ENCODE measurements at regions not wholly inside any gene's neighbourhood (a gene's known extent, or its start where the extent isn't known, plus 50 kb on each side); places are given as distances from the start of the nearest gene placed in this dataset.
A peak's percentile ranks its signal among the peaks of the same experiment; 100 is the strongest.

GRCh38 chr14:97757491-97757890, 960.3 kb downstream of the VRK1 start:
- Histone ChIP-seq H3K9me3 (ENCODE audit: severe bottlenecking) (no peaks in the 10 kb centered on the region), H3K4me3 (ENCODE audit: severe bottlenecking) (no peak overlapping the region), H3K27me3 (ENCODE audit: insufficient read depth, poor library complexity, severe bottlenecking) (no peaks in the 10 kb centered on the region), H3K36me3 (ENCODE audit: low read depth) (no peaks in the 10 kb centered on the region), H3K27ac (ENCODE audit: poor library complexity, severe bottlenecking) (no peak overlapping the region), H3K4me1 (ENCODE audit: insufficient read depth, poor library complexity, severe bottlenecking) (no peaks in the 10 kb centered on the region)
- no peak for TF ChIP-seq CTCF (IDR thresholded peaks at IDR 0.05; ENCODE audit: poor library complexity, severe bottlenecking)
- DNase-seq (ENCODE audit: low spot score) (no peak), ATAC-seq (ENCODE audit: low read depth) (no peak)

- DNase-seq (ENCODE audit: low spot score) (no peak), ATAC-seq (ENCODE audit: low read depth) (no peak)
- H3K36me3 ChIP-seq (ENCODE audit: low read depth), result no peaks in the 10 kb centered on the region
- no peaks in the 10 kb centered on the region for H3K9me3 ChIP-seq (ENCODE audit: severe bottlenecking)
- no peaks in the 10 kb centered on the region for H3K27me3 ChIP-seq (ENCODE audit: insufficient read depth, poor library complexity, severe bottlenecking)
- no peak for TF ChIP-seq CTCF (IDR thresholded peaks at IDR 0.05; ENCODE audit: poor library complexity, severe bottlenecking)
- no peak overlapping the region for H3K27ac ChIP-seq (ENCODE audit: poor library complexity, severe bottlenecking)
- no peak overlapping the region for H3K4me3 ChIP-seq (ENCODE audit: severe bottlenecking)
- H3K4me1 ChIP-seq (ENCODE audit: insufficient read depth, poor library complexity, severe bottlenecking), result no peaks in the 10 kb centered on the region
Observed at GRCh38 chr14:97760050-97760449, 962.9 kb downstream of the VRK1 start.

GRCh38 chr14:97762386-97762785, 965.2 kb downstream of the VRK1 start:
- H3K4me1 ChIP-seq (ENCODE audit: insufficient read depth, poor library complexity, severe bottlenecking), result no peaks in the 10 kb centered on the region
- no peak overlapping the region for H3K27ac ChIP-seq (ENCODE audit: poor library complexity, severe bottlenecking)
- ATAC-seq (ENCODE audit: low read depth), result no peak
- no peak for DNase-seq (ENCODE audit: low spot score)
- H3K36me3 ChIP-seq (ENCODE audit: low read depth), result no peaks in the 10 kb centered on the region
- no peak overlapping the region for H3K4me3 ChIP-seq (ENCODE audit: severe bottlenecking)
- TF ChIP-seq CTCF (IDR thresholded peaks at IDR 0.05; ENCODE audit: poor library complexity, severe bottlenecking), result no peak
- H3K9me3 ChIP-seq (ENCODE audit: severe bottlenecking), result no peaks in the 10 kb centered on the region
- H3K27me3 ChIP-seq (ENCODE audit: insufficient read depth, poor library complexity, severe bottlenecking), result no peaks in the 10 kb centered on the region

GRCh38 chr14:97771340-97772045, 974.3 kb downstream of the VRK1 start:
- no peak overlapping the region for H3K4me3 ChIP-seq (ENCODE audit: severe bottlenecking)
- H3K27me3 ChIP-seq (ENCODE audit: insufficient read depth, poor library complexity, severe bottlenecking), result no peaks in the 10 kb centered on the region
- peaks cover 11% of the 10 kb centered on the region for H3K4me1 ChIP-seq (ENCODE audit: insufficient read depth, poor library complexity, severe bottlenecking)
- DNase-seq (ENCODE audit: low spot score), result no peak
- H3K27ac ChIP-seq (ENCODE audit: poor library complexity, severe bottlenecking), result peak overlapping the region; percentile 45
- H3K36me3 ChIP-seq (ENCODE audit: low read depth), result no peaks in the 10 kb centered on the region
- peak; percentile 93 for ATAC-seq (ENCODE audit: low read depth)
- no peak for TF ChIP-seq CTCF (IDR thresholded peaks at IDR 0.05; ENCODE audit: poor library complexity, severe bottlenecking)
- H3K9me3 ChIP-seq (ENCODE audit: severe bottlenecking), result no peaks in the 10 kb centered on the region

DNA sequence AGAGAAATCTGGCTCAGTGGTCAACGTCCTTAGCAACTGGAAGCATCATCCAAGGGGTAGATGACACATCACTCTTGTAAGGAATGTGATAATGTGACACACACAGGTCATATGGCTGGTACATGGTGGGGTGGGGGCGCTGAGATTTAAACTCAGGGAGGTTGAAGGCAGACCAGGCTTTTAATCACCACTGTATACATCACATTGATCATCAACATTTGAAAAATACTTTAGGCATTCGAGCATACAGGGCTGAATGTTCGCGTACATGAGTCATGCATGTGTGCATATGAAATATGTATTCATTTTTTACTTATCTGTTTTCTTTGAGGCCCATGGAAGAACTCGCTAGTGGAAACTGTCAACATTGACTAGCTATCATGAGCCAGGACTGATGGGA, 976.4 kb downstream of the VRK1 start:
- ATAC-seq (ENCODE audit: low read depth), result no peak
- TF ChIP-seq CTCF (IDR thresholded peaks at IDR 0.05; ENCODE audit: poor library complexity, severe bottlenecking), result no peak
- Histone ChIP-seq H3K4me3 (ENCODE audit: severe bottlenecking) (no peak overlapping the region), H3K4me1 (ENCODE audit: insufficient read depth, poor library complexity, severe bottlenecking) (peaks cover 11% of the 10 kb centered on the region), H3K9me3 (ENCODE audit: severe bottlenecking) (no peaks in the 10 kb centered on the region), H3K27ac (ENCODE audit: poor library complexity, severe bottlenecking) (no peak overlapping the region), H3K36me3 (ENCODE audit: low read depth) (no peaks in the 10 kb centered on the region), H3K27me3 (ENCODE audit: insufficient read depth, poor library complexity, severe bottlenecking) (no peaks in the 10 kb centered on the region)
- DNase-seq (ENCODE audit: low spot score), result no peak

All from RWPE2 (cell line).